Skeletal muscle satellite cell (primary cell): ENCODE measurements at regions not wholly inside any gene's neighbourhood (a gene's known extent, or its start where the extent isn't known, plus 50 kb on each side); places are given as distances from the start of the nearest gene placed in this dataset.

ENCODE experiments used
- H3K27me3 ChIP-seq: 2 replicates; pipeline ENCODE4 v1.7.0; 2013; ENCODE audit warnings: low read length; ENCODE audit not compliant: control insufficient read depth, insufficient read depth
- H3K36me3 ChIP-seq: 2 replicates; pipeline ENCODE4 v1.7.0; 2013; ENCODE audit warnings: mild to moderate bottlenecking, control low read depth, low read length; ENCODE audit not compliant: insufficient read depth
- H3K4me1 ChIP-seq: 2 replicates; pipeline ENCODE4 v1.7.0; 2013; ENCODE audit warnings: low read length; ENCODE audit not compliant: control insufficient read depth, insufficient read depth
- H3K4me2 ChIP-seq: 2 replicates; pipeline ENCODE4 v1.7.0; 2013; ENCODE audit warnings: mild to moderate bottlenecking, low read length
- H3K4me3 ChIP-seq: 2 replicates; pipeline ENCODE4 v1.7.0; 2013; ENCODE audit warnings: low read length
- H3K9ac ChIP-seq: 2 replicates; pipeline ENCODE4 v1.7.0; 2013; ENCODE audit warnings: mild to moderate bottlenecking, low read depth, low read length, moderate library complexity
- H3K9me3 ChIP-seq: replicated peaks from 2 replicates; pipeline ENCODE4 v1.7.0; 2013; ENCODE audit warnings: mild to moderate bottlenecking, control low read depth, low read length

DNA sequence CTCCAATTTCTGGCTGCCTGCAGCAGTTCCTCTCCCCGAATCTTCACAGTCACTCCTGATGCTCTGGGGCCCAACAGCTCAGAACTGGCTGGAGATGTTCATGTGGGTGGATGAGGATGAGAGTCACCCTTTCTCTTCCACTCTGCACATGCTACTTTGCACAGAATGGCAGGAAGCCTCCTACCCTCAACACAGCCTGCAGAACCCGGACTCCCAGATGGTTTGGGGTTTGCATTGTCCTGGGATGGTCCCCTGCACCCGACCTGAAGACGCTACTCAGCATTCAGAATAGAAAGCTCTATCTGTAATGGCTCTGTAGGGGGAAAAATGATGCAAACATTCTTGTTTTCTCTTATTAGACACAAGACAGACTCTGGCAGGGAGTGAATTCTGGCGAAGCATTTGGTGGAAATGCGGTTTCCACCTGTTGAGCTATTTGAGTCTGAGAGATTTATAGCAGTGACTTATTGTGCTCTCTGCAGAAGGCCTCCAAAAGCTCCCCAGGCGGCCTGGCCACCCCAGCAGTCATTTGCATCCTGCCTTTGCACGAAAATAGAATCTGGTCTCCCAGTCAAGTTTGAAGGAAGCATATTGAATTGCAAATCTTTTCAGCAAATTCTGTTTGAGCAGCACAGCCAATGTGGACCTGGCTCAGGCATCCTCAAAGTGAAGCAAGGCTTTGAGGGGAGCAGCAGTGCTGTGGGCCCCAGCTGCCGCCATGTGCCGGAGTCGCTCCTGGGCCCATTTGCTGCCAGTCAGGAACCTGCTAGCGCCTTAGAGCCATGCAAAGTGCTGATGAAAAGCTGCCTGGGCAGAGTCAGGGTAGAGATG, 309.3 kb downstream of the TCERG1L start:
- no peak overlapping the region for H3K4me2 ChIP-seq
- no peaks in the 10 kb centered on the region for H3K4me1 ChIP-seq
- no peak overlapping the region for H3K4me3 ChIP-seq
- no peaks in the 10 kb centered on the region for H3K36me3 ChIP-seq
- no peak overlapping the region for H3K9ac ChIP-seq
- no peaks in the 10 kb centered on the region for H3K27me3 ChIP-seq
- peaks cover 48% of the 10 kb centered on the region for H3K9me3 ChIP-seq

DNA sequence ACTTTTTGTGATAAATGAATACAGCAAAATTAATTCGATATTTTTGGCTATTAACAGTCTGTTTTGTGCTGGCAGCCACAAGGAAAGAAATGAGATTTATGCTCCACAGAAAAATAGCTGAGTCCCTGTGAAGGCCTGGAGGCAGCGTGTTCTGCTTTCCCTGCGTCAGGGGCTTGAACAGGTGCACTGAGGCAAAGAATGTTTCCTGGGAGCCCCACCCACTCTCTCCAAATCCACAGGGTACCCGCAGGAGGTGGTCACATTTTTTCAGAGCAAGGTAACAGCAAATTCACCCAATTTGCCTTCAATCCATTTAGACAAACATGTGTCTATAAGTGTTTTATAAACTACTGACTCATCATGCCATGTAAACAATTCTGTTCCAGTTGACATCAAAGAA, 308.1 kb downstream of the TCERG1L start:
- Histone ChIP-seq H3K27me3 (no peaks in the 10 kb centered on the region), H3K4me2 (no peak overlapping the region), H3K9me3 (peaks cover 41% of the 10 kb centered on the region), H3K36me3 (no peaks in the 10 kb centered on the region), H3K9ac (no peak overlapping the region), H3K4me3 (no peak overlapping the region), H3K4me1 (no peaks in the 10 kb centered on the region)

DNA sequence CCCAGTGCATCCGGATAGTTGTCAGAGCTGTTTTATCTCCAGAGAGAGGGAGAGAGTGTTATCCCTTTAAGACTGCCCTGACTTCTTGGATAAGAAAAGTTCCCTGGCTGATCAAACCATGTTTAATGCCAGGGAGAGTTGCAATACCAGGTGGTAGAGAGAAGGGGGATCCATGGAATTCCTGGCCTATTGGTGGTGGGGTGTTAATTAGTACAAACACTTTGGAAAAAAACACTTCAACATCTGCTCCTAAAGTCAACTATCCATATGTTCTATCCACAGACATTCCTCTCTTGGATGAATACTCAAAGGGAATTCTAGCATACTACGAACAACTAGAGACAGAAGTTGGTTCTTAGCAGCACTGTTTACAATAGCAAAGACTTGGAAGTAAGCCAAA, 307.2 kb downstream of the TCERG1L start:
- Histone ChIP-seq H3K36me3 (no peaks in the 10 kb centered on the region), H3K4me3 (no peak overlapping the region), H3K9me3 (peaks cover 34% of the 10 kb centered on the region), H3K27me3 (no peaks in the 10 kb centered on the region), H3K4me1 (no peaks in the 10 kb centered on the region), H3K9ac (no peak overlapping the region), H3K4me2 (no peak overlapping the region)

DNA sequence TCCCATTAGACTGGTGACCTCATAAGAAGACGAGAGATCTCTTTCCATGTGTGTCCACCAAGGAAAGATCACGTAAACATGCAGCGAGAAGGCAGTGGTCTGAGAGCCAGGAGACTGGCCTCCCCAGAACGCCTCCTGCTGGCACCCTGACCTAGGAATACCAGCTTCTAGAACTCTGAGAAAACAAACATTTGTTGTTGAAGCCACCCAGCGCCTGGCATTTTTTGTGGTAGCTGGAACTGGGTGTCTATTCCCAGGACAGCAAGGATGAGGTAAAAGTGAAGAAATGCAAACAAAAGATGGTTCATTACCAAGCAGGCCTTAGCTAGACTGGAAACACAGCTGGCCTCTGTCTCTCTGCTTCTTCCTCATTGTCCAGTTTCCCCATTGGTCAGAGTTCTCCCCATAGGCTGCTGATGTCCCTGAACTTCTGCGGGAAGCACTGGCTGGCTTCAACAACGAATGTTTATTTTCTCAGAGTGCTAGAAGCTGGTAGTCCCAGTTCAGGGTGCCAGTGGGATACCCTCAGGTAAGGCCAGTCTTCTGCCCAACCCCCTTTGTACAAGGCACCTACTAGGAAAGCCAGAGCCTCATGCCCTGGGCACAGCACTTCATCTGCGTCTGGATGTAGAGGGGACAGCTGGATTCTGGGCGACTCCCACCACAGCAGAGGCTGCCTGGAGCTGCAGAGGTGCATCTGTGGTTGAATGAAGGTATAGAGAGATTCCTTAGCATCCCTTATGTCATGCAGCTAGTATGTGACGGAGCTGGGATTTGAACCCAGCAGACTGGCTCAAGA, 304.9 kb downstream of the TCERG1L start:
- Histone ChIP-seq H3K4me1 (no peaks in the 10 kb centered on the region), H3K9me3 (peaks cover 28% of the 10 kb centered on the region), H3K4me2 (no peak overlapping the region), H3K27me3 (no peaks in the 10 kb centered on the region), H3K36me3 (no peaks in the 10 kb centered on the region), H3K4me3 (no peak overlapping the region), H3K9ac (no peak overlapping the region)

DNA sequence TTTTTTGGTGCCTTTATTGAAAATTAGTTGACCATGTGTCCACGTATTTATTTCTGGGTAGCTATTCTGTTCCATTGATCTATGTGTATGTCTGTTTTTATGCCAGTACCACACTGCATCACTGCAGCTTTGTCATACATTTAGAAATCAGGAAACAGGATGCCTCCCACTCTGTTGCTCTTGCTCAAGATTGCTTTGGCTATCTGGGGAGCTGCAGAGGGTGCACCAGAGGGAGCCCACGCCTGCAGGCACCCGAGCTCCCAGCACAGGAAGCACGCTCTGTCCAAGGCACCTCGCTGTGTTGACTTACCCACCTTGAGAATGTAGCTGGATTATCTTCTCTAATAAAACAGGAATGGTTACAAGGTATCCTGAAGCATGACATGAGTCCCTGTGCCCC, 301.7 kb downstream of the TCERG1L start:
- no peak overlapping the region for H3K4me3 ChIP-seq
- no peaks in the 10 kb centered on the region for H3K4me1 ChIP-seq
- H3K9me3 ChIP-seq = peaks cover 29% of the 10 kb centered on the region
- H3K9ac ChIP-seq = no peak overlapping the region
- H3K27me3 ChIP-seq = no peaks in the 10 kb centered on the region
- no peaks in the 10 kb centered on the region for H3K36me3 ChIP-seq
- no peak overlapping the region for H3K4me2 ChIP-seq

DNA sequence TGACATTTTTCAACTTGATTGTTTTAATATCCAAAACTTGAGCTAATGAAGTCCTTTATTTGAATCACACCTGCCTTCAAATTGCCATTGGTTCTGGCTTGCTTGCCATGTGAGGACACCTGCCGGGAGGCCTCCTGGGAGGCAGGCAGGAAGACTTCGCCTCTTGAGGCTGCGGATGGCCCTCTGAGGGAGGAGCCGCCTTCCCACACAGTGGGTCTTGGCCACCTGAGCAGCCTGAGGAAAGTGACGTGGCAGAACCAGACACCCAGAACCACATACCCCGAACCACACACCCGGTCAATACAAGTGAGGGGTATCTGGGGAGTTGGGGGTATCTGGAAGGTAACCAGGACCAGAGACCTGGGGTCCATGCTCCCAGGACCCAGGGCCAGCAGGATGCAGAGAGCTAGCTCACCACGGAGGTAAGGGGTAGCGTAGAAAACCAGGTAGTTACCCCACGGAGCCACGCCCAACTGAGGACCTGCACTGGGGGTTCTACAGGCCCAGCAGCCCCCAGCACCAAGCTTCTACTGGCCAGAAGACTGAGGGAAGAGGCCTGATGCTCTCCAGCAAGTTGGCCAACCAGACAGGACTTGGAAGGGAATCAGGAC, 300.5 kb downstream of the TCERG1L start:
- Histone ChIP-seq H3K4me2 (no peak overlapping the region), H3K36me3 (no peaks in the 10 kb centered on the region), H3K9ac (no peak overlapping the region), H3K4me1 (no peaks in the 10 kb centered on the region), H3K9me3 (peaks cover 26% of the 10 kb centered on the region), H3K4me3 (no peak overlapping the region), H3K27me3 (no peaks in the 10 kb centered on the region)

DNA sequence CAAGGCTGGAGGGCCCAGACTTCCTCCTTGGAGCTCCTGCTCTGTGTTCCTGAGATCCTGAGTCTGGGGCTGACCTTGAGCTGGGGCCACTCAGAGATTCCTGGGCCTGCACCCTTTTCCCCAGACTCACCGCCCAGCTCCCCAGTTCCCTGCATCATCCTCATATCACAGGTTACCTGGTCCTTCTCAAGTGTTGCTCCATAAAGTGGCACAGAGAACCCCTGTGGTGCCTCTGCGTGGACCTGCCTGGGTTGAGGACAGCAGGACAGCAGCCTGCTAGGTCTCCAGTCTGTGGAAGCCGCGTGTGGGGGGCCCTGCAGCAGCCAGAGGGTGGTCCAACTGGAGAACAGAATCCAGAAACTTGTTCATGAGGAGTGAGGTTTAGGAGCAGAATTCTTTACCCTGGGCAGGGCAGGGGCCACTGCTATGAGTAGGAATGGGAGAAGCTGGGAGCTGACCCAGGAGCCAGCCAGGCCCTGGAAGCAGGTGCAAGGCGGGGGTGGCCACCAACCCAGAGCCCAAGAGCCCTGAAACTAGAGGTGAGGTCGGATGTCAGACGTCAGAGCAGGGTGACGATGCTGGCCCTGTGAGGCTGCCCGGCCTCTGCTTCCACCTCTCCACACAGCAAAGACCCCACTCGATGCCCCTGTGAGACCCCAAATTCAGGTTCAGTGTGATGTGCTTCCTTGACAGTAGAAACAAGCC, 299.4 kb downstream of the TCERG1L start:
- no peak overlapping the region for H3K4me3 ChIP-seq
- H3K9me3 ChIP-seq = peaks cover 19% of the 10 kb centered on the region
- no peaks in the 10 kb centered on the region for H3K4me1 ChIP-seq
- H3K4me2 ChIP-seq = no peak overlapping the region
- H3K36me3 ChIP-seq = no peaks in the 10 kb centered on the region
- no peaks in the 10 kb centered on the region for H3K27me3 ChIP-seq
- H3K9ac ChIP-seq = no peak overlapping the region

DNA sequence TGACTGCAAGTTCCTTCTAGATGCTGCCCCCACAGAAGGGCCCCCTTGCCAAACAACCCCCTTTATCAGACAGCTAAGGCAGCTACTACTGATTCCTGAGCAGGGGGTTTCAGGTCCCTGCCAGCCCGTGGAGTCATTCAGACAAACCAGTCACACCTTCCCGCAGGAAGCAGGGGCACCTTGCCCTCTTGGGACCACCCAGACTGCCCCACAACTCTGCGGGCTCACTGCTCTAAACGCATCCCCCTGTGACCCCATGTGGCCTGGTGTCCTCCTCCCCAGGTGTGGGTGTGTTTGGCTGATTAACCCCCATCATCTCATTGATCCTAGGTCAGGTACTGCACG, 298.9 kb downstream of the TCERG1L start:
- H3K27me3 ChIP-seq = no peaks in the 10 kb centered on the region
- no peak overlapping the region for H3K9ac ChIP-seq
- peaks cover 18% of the 10 kb centered on the region for H3K9me3 ChIP-seq
- no peaks in the 10 kb centered on the region for H3K36me3 ChIP-seq
- H3K4me3 ChIP-seq = no peak overlapping the region
- no peaks in the 10 kb centered on the region for H3K4me1 ChIP-seq
- no peak overlapping the region for H3K4me2 ChIP-seq

DNA sequence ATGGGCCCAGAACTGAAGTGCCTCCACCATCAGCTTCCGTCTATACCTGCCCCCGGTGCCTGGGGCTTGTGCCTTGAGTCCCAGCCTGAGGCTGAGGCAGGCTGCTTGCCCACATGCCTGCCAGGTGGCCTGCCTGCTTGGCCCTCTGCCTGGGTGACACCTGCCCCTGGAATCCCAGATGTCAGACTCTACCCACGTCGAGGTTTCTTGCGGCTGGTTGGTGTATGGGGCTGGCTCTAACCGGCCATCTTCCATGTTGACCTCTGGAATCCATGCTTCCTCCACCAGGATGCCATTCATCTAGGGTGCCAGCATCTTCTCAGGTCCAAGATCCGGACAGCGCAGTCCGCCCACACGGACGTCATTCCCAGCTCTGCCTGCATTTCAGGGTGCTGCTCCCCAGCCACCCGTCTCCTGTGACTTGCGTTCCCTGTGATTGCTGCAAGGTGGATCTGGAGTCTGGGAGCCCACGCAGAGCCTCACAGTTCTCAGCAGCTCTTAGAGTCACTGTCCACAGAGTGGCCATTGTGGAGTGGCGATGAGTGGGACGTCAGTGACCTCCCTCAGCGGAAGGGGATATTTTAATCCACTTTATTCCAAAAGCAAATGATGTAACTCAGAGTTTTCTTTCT, 298.1 kb downstream of the TCERG1L start:
- Histone ChIP-seq H3K27me3 (no peaks in the 10 kb centered on the region), H3K4me2 (no peak overlapping the region), H3K36me3 (no peaks in the 10 kb centered on the region), H3K9me3 (peaks cover 18% of the 10 kb centered on the region), H3K4me3 (no peak overlapping the region), H3K9ac (no peak overlapping the region), H3K4me1 (no peaks in the 10 kb centered on the region)

DNA sequence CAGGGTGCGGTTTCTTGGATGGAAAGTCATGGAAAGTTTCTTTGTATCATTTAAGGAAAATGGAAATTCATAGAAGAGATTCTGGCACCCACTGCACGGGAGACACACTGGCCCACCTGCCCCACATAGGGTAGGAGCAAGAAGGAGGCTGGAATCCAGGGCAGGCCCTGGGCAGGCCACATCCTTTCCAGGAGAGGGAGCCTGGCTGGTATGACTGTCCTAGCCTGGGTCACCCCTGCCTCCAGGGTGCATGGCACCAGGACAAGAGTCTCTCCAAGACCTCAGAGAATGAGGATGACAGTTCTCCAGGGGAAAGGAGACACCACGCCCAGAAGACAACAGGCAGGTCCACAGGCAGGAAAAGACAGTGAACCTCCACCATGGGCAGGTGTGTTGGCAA, 297.2 kb downstream of the TCERG1L start:
- no peak overlapping the region for H3K9ac ChIP-seq
- no peak overlapping the region for H3K4me2 ChIP-seq
- H3K27me3 ChIP-seq = no peaks in the 10 kb centered on the region
- peaks cover 18% of the 10 kb centered on the region for H3K9me3 ChIP-seq
- no peak overlapping the region for H3K4me3 ChIP-seq
- H3K36me3 ChIP-seq = no peaks in the 10 kb centered on the region
- no peaks in the 10 kb centered on the region for H3K4me1 ChIP-seq

DNA sequence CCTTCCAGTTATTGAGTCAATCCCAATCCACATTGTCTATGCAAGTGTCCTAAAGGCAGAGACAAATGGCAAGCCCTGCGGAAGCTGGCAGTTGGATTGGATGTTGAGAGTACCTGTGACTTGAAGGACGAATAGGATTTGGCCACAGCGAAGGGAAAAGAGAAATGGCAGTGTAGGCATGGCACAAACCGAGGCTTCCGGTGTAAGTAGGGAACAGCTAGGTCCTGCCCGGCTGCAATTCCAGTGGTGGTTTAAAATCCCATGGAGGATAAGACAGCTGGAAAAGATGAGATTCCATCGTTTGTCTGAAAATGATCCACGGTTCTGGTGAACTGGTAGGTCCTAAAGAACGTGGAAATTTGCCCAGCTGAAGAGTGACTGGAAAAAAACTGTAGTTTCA, 296.2 kb downstream of the TCERG1L start:
- no peaks in the 10 kb centered on the region for H3K27me3 ChIP-seq
- H3K9me3 ChIP-seq = peaks cover 18% of the 10 kb centered on the region
- H3K36me3 ChIP-seq = no peaks in the 10 kb centered on the region
- no peak overlapping the region for H3K4me2 ChIP-seq
- no peaks in the 10 kb centered on the region for H3K4me1 ChIP-seq
- no peak overlapping the region for H3K4me3 ChIP-seq
- H3K9ac ChIP-seq = no peak overlapping the region
